ENCODE measurements at regions not wholly inside any gene's neighbourhood (a gene's known extent, or its start where the extent isn't known, plus 50 kb on each side); places are given as distances from the start of the nearest gene placed in this dataset.

- no peaks in the 10 kb centered on the region for H3K79me1 ChIP-seq (ENCODE audit: insufficient read depth, low read depth, low read length, poor library complexity, severe bottlenecking)
- Mint-ChIP-seq H3K27ac (no peak overlapping the region), H3K4me3 (no peak overlapping the region), H3K4me1 (peaks cover 6 to 11% of the 10 kb centered on the region in 2 experiments; a peak in 3 of 4 replicates), H3K36me3 (ENCODE audit: insufficient read depth in 1 of 3, low read depth in 3 of 3) (no peaks in the 10 kb centered on the region), H3K27me3 (ENCODE audit: low read depth) (no peaks in the 10 kb centered on the region), H3K9me3 (no peaks in the 10 kb centered on the region)
- no peaks in the 10 kb centered on the region for H3K23me2 ChIP-seq (ENCODE audit: insufficient read length, low read depth, low read length, poor library complexity, severe bottlenecking)
- H4K8ac ChIP-seq (replicated peaks; ENCODE audit: insufficient read length, low read depth, low read length), result no peak overlapping the region
- DNase-seq, result no peak
- no peak overlapping the region for H3K9ac ChIP-seq (ENCODE audit: extremely low read depth, insufficient read length, low read length)
- no peak overlapping the region for H2BK5ac ChIP-seq (ENCODE audit: insufficient read length, low read length)
- no peak overlapping the region for H2BK12ac ChIP-seq (ENCODE audit: insufficient read length, low read depth, low read length)
- no peak overlapping the region for H2BK120ac ChIP-seq (ENCODE audit: low read depth, low read length, poor library complexity, severe bottlenecking)
- H3K18ac ChIP-seq (ENCODE audit: insufficient read length, low read depth, low read length), result no peak overlapping the region
- no peak overlapping the region for H4K5ac ChIP-seq (ENCODE audit: insufficient read length, low read depth, low read length)
- H3K27me3 ChIP-seq (ENCODE audit: insufficient read depth, low read length), result no peaks in the 10 kb centered on the region
- no peak overlapping the region for H3K14ac ChIP-seq (ENCODE audit: insufficient read depth, low read length)
- H4K20me1 ChIP-seq (ENCODE audit: control insufficient read depth, insufficient read depth, insufficient read length), result no peaks in the 10 kb centered on the region
- H3K79me2 ChIP-seq (ENCODE audit: insufficient read depth, low read length), result no peaks in the 10 kb centered on the region
- no peak overlapping the region for H2BK15ac ChIP-seq (ENCODE audit: low read depth, low read length)
- H2AFZ ChIP-seq (ENCODE audit: low read length), result no peak overlapping the region
- H3K56ac ChIP-seq (ENCODE audit: insufficient read length, low read depth, low read length), result no peak overlapping the region
- H3T11ph ChIP-seq (ENCODE audit: low read length), result no peak overlapping the region
- H3K4me1 ChIP-seq (ENCODE audit: insufficient read depth, low read length), result 0 out of 2 replicates have a peak, but pooled peaks cover 2% of the 10 kb centered on the region
- no peak overlapping the region for H4K91ac ChIP-seq (ENCODE audit: insufficient read length, low read depth, low read length)
- H3K9me3 ChIP-seq (ENCODE audit: control insufficient read depth, low read depth, low read length), result no peaks in the 10 kb centered on the region
- H2AK5ac ChIP-seq (ENCODE audit: insufficient read length, low read length), result no peak overlapping the region
- H3K23ac ChIP-seq (ENCODE audit: insufficient read length, low read depth, low read length), result no peak overlapping the region
- H2BK20ac ChIP-seq (ENCODE audit: low read depth, low read length, poor library complexity, severe bottlenecking), result no peak overlapping the region
- no peak overlapping the region for H3K4me2 ChIP-seq (ENCODE audit: insufficient read depth, insufficient read length, low read length)
- H3K4ac ChIP-seq (ENCODE audit: low read depth, low read length), result no peak overlapping the region
- no peak overlapping the region for H3K27ac ChIP-seq (ENCODE audit: insufficient read length, low read depth, low read length)
- no CpG with 5 or more reads among the region's 6 CpGs for WGBS (ENCODE audit: extremely low coverage, insufficient read length, low lambda C conversion rate)
- TF ChIP-seq CTCF (conservative IDR thresholded peaks at IDR 0.05), result no peak
Measured at GRCh38 chr6:48959251-48960060, 503.6 kb downstream of the MMUT start.

Data from H9 (cell line).